Left ventricle myocardium inferior (tissue), 1 donor: ENCODE measurements at regions not wholly inside any gene's neighbourhood (a gene's known extent, or its start where the extent isn't known, plus 50 kb on each side); places are given as distances from the start of the nearest gene placed in this dataset.
"Not testable (repeated sequence)": the region's sequence is repeated elsewhere in the genome, so short reads cannot be mapped to it uniquely, and the experiment has no call there.

ENCODE experiments used
- DNase-seq: peaks from one replicate; pipeline ENCODE4 v3.0.0-alpha.2; 2020
- H3K27ac ChIP-seq: fragments of 200-600 bp; replicated peaks from 2 replicates; pipeline ENCODE4 v1.8.0; 2021
- H3K27me3 ChIP-seq: fragments of 200-600 bp; 2 replicates; pipeline ENCODE4 v1.8.0; 2021; ENCODE audit warnings: low read depth
- H3K36me3 ChIP-seq: fragments of 200-600 bp; 2 replicates; pipeline ENCODE4 v1.8.0; 2021
- H3K4me1 ChIP-seq: fragments of 200-600 bp; 2 replicates; pipeline ENCODE4 v1.8.0; 2021
- H3K4me3 ChIP-seq: fragments of 200-600 bp; 2 replicates; pipeline ENCODE4 v1.8.0; 2021; ENCODE audit warnings: mild to moderate bottlenecking, moderate library complexity
- H3K9me3 ChIP-seq: fragments of 200-600 bp; replicated peaks from 2 replicates; pipeline ENCODE4 v1.8.0; 2021
- intact Hi-C: fragments of 100-400 bp; cut with micrococcal nuclease; formaldehyde crosslinking; loops from one replicate; pipeline ENCODE4 v1.11.0; 2022
- TF ChIP-seq, protein P1 (sequence below): fragments of 200-600 bp; IDR thresholded peaks from 2 replicates; pipeline ENCODE4 v1.8.0; 2021; ENCODE audit warnings: antibody characterized with exemption, mild to moderate bottlenecking, borderline replicate concordance
- donor health status: DM: no; HTN: yes; CAD: no; lungs with severe emphysema.

DNA sequence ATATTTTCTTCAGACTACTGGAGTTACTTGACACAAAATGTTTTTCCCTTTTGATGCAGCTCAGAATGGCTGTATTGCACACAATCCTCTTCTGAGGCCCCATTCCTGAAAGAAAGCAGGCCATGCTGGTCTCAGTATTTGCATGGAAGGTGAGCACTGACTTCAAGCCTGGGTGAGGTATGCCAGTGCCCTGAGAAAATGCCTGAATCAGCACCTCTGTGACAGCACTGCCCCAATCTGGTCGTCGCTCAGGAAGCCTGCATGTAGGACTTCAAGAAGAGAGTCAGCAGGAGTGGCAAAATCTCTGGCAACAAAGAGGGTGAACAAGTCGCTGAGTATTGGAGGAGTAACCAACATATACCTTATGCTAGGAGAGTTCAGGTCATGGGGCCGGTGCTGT is 425.2 kb upstream of the PIK3R1 start:
- H3K4me1 ChIP-seq, result no peaks in the 10 kb centered on the region
- intact Hi-C loops, result no loop called here
- no peak overlapping the region for H3K27ac ChIP-seq
- no peaks in the 10 kb centered on the region for H3K27me3 ChIP-seq
- no peak overlapping the region for H3K4me3 ChIP-seq
- TF ChIP-seq, protein P1, sequence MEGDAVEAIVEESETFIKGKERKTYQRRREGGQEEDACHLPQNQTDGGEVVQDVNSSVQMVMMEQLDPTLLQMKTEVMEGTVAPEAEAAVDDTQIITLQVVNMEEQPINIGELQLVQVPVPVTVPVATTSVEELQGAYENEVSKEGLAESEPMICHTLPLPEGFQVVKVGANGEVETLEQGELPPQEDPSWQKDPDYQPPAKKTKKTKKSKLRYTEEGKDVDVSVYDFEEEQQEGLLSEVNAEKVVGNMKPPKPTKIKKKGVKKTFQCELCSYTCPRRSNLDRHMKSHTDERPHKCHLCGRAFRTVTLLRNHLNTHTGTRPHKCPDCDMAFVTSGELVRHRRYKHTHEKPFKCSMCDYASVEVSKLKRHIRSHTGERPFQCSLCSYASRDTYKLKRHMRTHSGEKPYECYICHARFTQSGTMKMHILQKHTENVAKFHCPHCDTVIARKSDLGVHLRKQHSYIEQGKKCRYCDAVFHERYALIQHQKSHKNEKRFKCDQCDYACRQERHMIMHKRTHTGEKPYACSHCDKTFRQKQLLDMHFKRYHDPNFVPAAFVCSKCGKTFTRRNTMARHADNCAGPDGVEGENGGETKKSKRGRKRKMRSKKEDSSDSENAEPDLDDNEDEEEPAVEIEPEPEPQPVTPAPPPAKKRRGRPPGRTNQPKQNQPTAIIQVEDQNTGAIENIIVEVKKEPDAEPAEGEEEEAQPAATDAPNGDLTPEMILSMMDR, result no peak
- no peaks in the 10 kb centered on the region for H3K9me3 ChIP-seq
- no peaks in the 10 kb centered on the region for H3K36me3 ChIP-seq
- no peak for DNase-seq

- H3K27ac ChIP-seq, H3K4me1 ChIP-seq, H3K9me3 ChIP-seq, H3K4me3 ChIP-seq, intact Hi-C loops, H3K27me3 ChIP-seq, DNase-seq, H3K36me3 ChIP-seq: not testable (repeated sequence)
These were observed 435.5 kb upstream of the PIK3R1 start for GRCh38 chr5:67779893-67780623.

- intact Hi-C loops, result no loop called here
- DNase-seq, result no peak
- H3K27ac ChIP-seq, result peak overlapping the region; percentile 68
These were observed 440.8 kb upstream of the PIK3R1 start for GRCh38 chr5:67774786-67775185.

DNA sequence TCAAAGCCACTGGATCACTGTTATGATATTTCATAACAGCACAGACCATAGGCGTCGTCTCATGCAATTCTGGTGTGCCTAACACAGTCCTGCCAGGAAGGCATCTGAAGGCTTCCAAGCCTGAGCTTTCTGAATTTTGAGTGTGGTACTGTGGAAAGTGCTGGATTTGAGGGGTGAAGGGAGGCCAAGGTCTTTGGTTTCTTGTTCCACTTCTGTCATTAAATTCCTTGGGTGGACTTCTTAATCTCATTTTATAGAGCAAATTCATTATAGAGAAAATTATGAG is 441.3 kb upstream of the PIK3R1 start:
- Histone ChIP-seq H3K9me3 (no peaks in the 10 kb centered on the region), H3K4me3 (no peak overlapping the region), H3K27ac (peak overlapping the region; percentile 68), H3K27me3 (no peaks in the 10 kb centered on the region), H3K4me1 (peaks cover 3% of the 10 kb centered on the region), H3K36me3 (no peaks in the 10 kb centered on the region)
- no peak for DNase-seq
- TF ChIP-seq, protein P1, result no peak
- intact Hi-C loops, result no loop called here

More at GRCh38 chr5:67774786-67775185, 440.8 kb upstream of the PIK3R1 start:
- Histone ChIP-seq H3K9me3 (no peaks in the 10 kb centered on the region), H3K36me3 (no peaks in the 10 kb centered on the region), H3K4me1 (peaks cover 3% of the 10 kb centered on the region), H3K4me3 (no peak overlapping the region), H3K27me3 (no peaks in the 10 kb centered on the region)
- TF ChIP-seq, protein P1, result no peak

DNA sequence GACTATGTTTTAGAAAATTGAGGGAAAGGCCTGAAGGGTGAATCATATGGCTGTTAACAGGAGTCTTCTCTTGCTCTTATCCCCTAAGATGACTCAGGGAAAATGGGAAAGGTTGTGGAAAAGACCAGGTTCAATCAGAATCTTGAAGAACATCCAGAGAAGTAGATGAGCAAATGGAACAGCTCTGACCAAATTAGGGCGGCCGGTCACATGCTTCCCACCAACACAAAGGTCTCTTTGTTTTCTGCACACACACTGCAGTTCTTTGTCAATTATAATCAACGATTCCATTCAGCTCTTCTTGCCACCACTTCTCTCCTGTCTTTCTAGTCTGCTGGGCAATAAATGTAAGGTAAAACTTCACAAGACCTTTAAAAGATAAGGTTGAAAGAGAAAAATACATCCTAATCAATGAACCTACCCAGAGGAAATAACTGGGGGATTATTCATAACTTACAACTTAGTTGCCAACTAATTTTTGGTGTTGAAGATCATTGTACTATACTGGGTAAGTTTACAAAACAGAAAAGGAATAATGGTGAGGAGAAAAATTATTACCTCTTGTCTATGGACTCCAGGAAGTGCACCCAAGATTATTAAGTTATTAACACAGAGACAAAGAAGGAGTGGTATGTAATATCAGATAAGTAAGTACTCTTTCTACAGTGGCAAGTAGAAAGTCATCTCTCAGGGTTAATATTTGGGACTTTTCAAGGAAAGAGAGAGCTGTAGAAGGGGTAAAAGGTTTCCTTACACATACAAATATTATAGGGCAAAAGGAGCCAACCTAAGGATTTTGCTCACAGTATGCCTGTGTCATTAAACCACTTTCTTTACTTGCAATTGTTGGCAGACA is 441.9 kb upstream of the PIK3R1 start:
- peak; percentile 26 for DNase-seq
- H3K9me3 ChIP-seq, result no peaks in the 10 kb centered on the region
- H3K27ac ChIP-seq, result peak overlapping the region; percentile 68
- TF ChIP-seq, protein P1, result no peak
- intact Hi-C loops, result no loop called here
- H3K36me3 ChIP-seq, result no peaks in the 10 kb centered on the region
- H3K4me1 ChIP-seq, result peaks cover 3% of the 10 kb centered on the region
- no peaks in the 10 kb centered on the region for H3K27me3 ChIP-seq
- no peak overlapping the region for H3K4me3 ChIP-seq

DNA sequence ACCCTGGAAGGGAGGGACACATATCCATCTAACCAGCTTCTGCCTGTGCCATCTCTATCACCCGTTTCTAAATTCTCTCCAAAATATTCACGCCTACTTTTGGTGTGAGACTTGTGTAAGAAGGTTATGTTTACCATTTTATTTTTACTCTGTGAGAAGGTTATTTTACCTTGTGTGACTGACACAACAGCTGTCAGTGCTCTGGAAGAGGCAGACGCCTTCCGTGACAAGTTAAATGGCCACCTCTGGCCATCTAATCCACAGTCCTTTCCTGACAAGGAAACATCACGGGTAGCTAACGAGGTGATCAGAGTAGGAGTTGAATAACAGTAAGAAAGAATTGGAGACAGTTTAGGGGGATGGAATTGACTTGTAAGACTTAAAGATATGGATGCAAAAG is 443.8 kb upstream of the PIK3R1 start:
- no peak overlapping the region for H3K4me3 ChIP-seq
- TF ChIP-seq, protein P1, result no peak
- no peaks in the 10 kb centered on the region for H3K9me3 ChIP-seq
- H3K36me3 ChIP-seq, result no peaks in the 10 kb centered on the region
- H3K27ac ChIP-seq, result no peak overlapping the region
- H3K4me1 ChIP-seq, result peaks cover 3% of the 10 kb centered on the region
- DNase-seq, result no peak
- no peaks in the 10 kb centered on the region for H3K27me3 ChIP-seq
- intact Hi-C loops, result no loop called here
